ENCODE measurements at regions not wholly inside any gene's neighbourhood (a gene's known extent, or its start where the extent isn't known, plus 50 kb on each side); places are given as distances from the start of the nearest gene placed in this dataset.

GRCh38 chr13:109671919-109672318 lies 114.5 kb downstream of the IRS2 start:
- DNase-seq (ENCODE audit: low read depth in 3 of 3, low spot score in 2 of 3) = no peak

GRCh38 chr13:109670776-109671175 lies 115.6 kb downstream of the IRS2 start:
- no peak for DNase-seq (ENCODE audit: low read depth in 3 of 3, low spot score in 2 of 3)

- no peak for DNase-seq (ENCODE audit: low read depth in 3 of 3, low spot score in 2 of 3)
Observed at GRCh38 chr13:109669956-109670355, 116.4 kb downstream of the IRS2 start.

- DNase-seq (ENCODE audit: low read depth in 3 of 3, low spot score in 2 of 3) = no peak
Observed at GRCh38 chr13:109669234-109669612, 117.2 kb downstream of the IRS2 start.

GRCh38 chr13:109668433-109669233 lies 117.8 kb downstream of the IRS2 start:
- DNase-seq (ENCODE audit: low read depth in 3 of 3, low spot score in 2 of 3) = no peak

GRCh38 chr13:109667807-109668291 lies 118.5 kb downstream of the IRS2 start:
- DNase-seq (ENCODE audit: low read depth in 3 of 3, low spot score in 2 of 3) = no peak

- no peak for DNase-seq (ENCODE audit: low read depth in 3 of 3, low spot score in 2 of 3)
Observed at GRCh38 chr13:109667056-109667455, 119.3 kb downstream of the IRS2 start.

GRCh38 chr13:109666656-109667055 lies 119.7 kb downstream of the IRS2 start:
- no peak for DNase-seq (ENCODE audit: low read depth in 3 of 3, low spot score in 2 of 3)

- DNase-seq (ENCODE audit: low read depth in 3 of 3, low spot score in 2 of 3) = no peak
Observed at GRCh38 chr13:109665781-109666249, 120.6 kb downstream of the IRS2 start.

- DNase-seq (ENCODE audit: low read depth in 3 of 3, low spot score in 2 of 3) = no peak
Observed at GRCh38 chr13:109665240-109665639, 121.1 kb downstream of the IRS2 start.

- DNase-seq (ENCODE audit: low read depth in 3 of 3, low spot score in 2 of 3) = no peak
Observed at GRCh38 chr13:109657395-109657794, 129.0 kb downstream of the IRS2 start.

- no peak for DNase-seq (ENCODE audit: low read depth in 3 of 3, low spot score in 2 of 3)
Observed at GRCh38 chr13:109656206-109656605, 130.2 kb downstream of the IRS2 start.

- no peak for DNase-seq (ENCODE audit: low read depth in 3 of 3, low spot score in 2 of 3)
Observed at GRCh38 chr13:109655611-109656010, 130.8 kb downstream of the IRS2 start.

- DNase-seq (ENCODE audit: low read depth in 3 of 3, low spot score in 2 of 3) = no peak
Observed at GRCh38 chr13:109655206-109655600, 131.2 kb downstream of the IRS2 start.

- no peak for DNase-seq (ENCODE audit: low read depth in 3 of 3, low spot score in 2 of 3)
Observed at GRCh38 chr13:109654341-109655205, 131.8 kb downstream of the IRS2 start.

GRCh38 chr13:109652531-109652930 lies 133.9 kb downstream of the IRS2 start:
- no peak for DNase-seq (ENCODE audit: low read depth in 3 of 3, low spot score in 2 of 3)

GRCh38 chr13:109651854-109652253 lies 134.5 kb downstream of the IRS2 start:
- DNase-seq (ENCODE audit: low read depth in 3 of 3, low spot score in 2 of 3) = no peak

- no peak for DNase-seq (ENCODE audit: low read depth in 3 of 3, low spot score in 2 of 3)
Observed at GRCh38 chr13:109651311-109651710, 135.1 kb downstream of the IRS2 start.

GRCh38 chr13:109650861-109651260 lies 135.5 kb downstream of the IRS2 start:
- DNase-seq (ENCODE audit: low read depth in 3 of 3, low spot score in 2 of 3) = no peak

- DNase-seq (ENCODE audit: low read depth in 3 of 3, low spot score in 2 of 3) = no peak
Observed at GRCh38 chr13:109649713-109650112, 136.7 kb downstream of the IRS2 start.

GRCh38 chr13:109647699-109648098 lies 138.7 kb downstream of the IRS2 start:
- no peak for DNase-seq (ENCODE audit: low read depth in 3 of 3, low spot score in 2 of 3)

GRCh38 chr13:109647053-109647452 lies 139.3 kb downstream of the IRS2 start:
- DNase-seq (ENCODE audit: low read depth in 3 of 3, low spot score in 2 of 3) = no peak

Measured in right renal cortex interstitium (tissue), 3 donors.